GM13977 (cell line): ENCODE measurements at regions not wholly inside any gene's neighbourhood (a gene's known extent, or its start where the extent isn't known, plus 50 kb on each side); places are given as distances from the start of the nearest gene placed in this dataset.
"Not testable (repeated sequence)": the region's sequence is repeated elsewhere in the genome, so short reads cannot be mapped to it uniquely, and the experiment has no call there.

Source experiments
- DNase-seq: peaks from one replicate; pipeline ENCODE4 v3.0.0; 2012; ENCODE audit warnings: low spot score
- CTCF ChIP-seq: IDR thresholded peaks from 2 replicates; pipeline ENCODE4 v1.5.1; 2012; ENCODE audit warnings: mild to moderate bottlenecking, control low read depth; ENCODE audit not compliant: insufficient read depth; ENCODE audit errors: extremely low read depth, missing control alignments
- in situ Hi-C: fragments of 300-500 bp; cut with MboI; formaldehyde crosslinking; loops from one replicate; pipeline ENCODE4 v1.12.0; 2022; ENCODE audit warnings: low sequenced_read_pairs, low pct_unique_long_range_greater_than_20kb, mixed read lengths, inconsistent platforms; ENCODE audit not compliant: unreplicated experiment

DNA sequence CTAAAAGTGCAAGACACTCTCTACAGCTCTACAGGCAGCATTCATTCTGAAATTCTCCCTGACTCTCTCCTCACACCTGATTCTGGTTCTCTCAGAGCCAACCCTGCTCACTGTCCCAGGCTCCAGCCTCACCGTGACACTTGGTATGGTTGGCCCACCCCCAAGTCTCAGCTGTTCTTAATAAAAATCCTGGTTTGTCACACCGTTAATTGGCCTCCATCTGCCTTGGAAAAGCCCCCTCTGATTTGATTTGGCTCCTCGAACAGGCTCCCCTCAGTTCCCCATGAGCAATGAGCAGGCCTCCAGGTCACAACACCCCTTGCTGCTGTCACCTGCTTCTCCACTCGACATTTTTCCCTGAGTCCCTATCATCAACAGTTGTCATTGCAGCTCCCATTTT lies 507.3 kb upstream of the AUTS2 start:
- in situ Hi-C loops = no loop called here
- no peak for TF ChIP-seq CTCF
- no peak for DNase-seq

DNA sequence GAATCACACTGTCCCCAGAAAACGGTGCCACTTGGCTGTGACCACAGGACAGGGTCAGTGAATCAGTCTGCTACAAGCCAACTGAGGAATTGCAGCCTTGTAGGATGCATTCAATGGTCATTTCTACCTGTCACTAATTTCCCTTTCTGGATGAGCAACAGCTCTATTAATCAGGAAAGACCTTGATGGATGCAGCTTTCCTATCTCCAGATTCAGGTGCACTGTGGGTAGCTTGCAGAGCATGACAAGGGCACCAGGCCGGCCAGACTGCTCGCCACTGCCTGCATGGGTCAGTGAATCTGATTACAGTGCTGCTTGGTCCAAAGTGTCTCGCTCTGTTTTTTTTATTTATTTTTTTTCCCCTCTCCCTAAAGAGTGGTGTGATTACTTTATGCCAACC lies 506.8 kb upstream of the AUTS2 start:
- no peak for DNase-seq
- in situ Hi-C loops = no loop called here
- no peak for TF ChIP-seq CTCF

GRCh38 chr7:69095127-69095526 lies 503.1 kb upstream of the AUTS2 start:
- DNase-seq = no peak
- in situ Hi-C loops = no loop called here
- TF ChIP-seq CTCF = no peak

DNA sequence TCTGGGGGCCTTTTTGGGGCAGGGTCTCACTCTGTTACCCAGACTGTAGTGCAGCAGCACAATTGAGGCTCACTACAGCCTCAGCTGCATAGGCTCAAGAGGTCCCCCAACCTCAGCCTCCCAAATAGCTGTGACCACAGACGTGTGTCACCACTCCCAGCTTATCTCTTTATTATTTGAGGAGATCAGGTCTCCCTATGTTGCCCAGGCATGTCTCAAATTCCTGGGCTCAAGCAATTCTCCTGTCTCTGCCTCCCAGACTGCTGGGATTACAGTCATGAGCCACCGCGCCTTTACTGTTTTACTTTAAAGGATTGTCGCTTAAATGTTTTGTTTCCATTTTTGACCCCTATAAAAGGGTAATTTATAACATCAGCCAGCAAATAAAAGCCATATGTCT lies 502.6 kb upstream of the AUTS2 start:
- no peak for TF ChIP-seq CTCF
- DNase-seq = no peak
- in situ Hi-C loops = no loop called here

- no peak for TF ChIP-seq CTCF
- in situ Hi-C loops = no loop called here
- DNase-seq = no peak
Observed at GRCh38 chr7:69104023-69104422, 494.3 kb upstream of the AUTS2 start.

DNA sequence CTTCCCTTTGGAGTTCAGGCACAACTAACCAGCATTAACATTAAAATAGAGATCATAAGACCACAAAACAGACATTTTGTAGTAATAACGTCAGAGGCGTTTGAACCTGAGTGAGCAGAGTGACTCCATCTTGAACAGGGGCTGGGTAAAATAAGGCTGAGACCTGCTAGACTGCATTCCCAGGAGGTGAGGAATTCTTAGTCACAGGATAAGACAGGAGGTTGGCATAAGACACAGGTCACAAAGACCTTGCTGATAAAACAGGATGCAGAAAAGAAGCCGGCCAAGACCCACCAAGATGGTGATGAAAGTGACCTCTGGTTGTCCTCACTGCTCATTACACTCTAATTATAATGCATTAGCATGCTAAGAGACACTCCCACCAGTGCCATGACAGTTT lies 493.2 kb upstream of the AUTS2 start:
- no peak for TF ChIP-seq CTCF
- in situ Hi-C loops = no loop called here
- no peak for DNase-seq

DNA sequence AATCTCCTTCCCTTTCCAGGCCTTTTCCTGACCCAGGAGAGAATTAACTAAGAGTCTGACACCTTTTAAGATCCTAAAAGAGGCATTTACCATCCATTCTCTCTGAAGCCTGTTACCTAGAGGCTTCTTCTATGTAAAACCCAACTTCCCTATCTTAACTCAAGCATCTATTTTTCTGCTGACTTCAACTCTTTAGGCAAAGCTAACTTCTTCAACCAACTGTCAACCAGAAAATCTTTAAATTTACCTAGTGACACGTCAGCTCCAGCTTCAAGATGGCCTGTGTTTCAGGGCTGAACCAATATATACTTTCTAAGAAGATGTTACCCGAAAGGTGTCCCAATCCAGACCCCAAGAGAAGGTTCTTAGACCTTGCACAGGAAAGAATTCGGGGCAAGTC lies 492.3 kb upstream of the AUTS2 start:
- TF ChIP-seq CTCF = no peak
- DNase-seq = no peak
- in situ Hi-C loops = no loop called here

DNA sequence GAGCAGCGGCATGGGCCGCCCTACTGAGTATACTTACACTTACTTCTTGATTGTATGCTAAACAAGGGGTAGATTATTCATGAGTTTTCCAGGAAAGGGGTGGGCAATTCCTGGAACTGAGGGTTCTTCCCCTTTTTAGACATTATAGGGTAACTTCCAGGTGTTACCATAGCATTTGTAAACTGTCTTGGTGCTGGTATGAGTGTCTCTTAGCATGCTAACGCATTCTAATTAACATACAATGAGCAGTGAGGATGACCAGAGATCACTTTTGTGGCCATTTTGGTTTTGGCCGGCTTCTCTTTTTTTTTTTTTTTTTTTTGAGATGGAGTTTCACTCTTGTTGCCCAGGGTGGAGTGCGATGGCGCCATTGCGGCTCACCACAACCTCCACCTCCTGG lies 491.8 kb upstream of the AUTS2 start:
- DNase-seq, in situ Hi-C loops: not testable (repeated sequence)

DNA sequence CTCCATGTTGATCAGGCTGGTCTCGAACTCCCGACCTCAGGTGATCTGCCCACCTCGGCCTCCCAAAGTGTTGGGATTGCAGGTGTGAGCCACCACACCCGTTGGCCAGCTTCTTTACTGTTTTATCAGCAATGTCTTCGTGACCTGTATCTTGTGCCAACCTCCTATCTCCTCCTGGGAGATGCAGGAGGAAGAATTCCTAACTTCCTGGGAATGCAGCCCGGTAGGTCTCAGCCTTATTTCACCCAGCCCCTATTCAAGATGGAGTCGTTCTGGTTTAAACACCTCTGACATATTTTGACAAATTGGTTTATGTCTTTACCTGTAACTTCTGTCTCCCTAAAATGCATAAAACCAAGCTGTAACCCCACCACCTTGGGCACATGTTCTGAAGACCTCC lies 491.3 kb upstream of the AUTS2 start:
- in situ Hi-C loops, DNase-seq: not testable (repeated sequence)
